ENCODE measurements at regions not wholly inside any gene's neighbourhood (a gene's known extent, or its start where the extent isn't known, plus 50 kb on each side); places are given as distances from the start of the nearest gene placed in this dataset.

DNA sequence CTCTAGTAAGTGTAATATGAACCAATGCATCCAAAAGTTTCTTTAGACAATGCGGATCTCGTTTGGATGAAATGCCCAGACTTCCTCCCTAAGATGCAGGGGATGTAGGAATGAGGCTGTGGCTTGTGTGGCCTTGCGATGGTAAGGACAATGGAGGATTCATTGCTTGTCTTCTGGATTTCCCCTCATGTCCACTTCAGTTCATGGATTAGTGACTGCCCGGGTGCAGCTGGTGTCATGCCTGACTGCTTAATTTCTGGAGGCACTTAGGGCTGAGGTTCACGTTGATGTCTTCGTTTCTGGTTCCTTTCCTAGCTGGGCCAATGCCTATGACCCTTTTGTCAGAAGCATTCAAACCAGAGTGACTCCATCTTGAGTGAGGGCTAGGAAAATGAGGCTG is 93.8 kb downstream of the SCP2D1 start:
- Histone ChIP-seq H3K27me3 (ENCODE audit: control insufficient read depth in 2 of 2, insufficient read depth in 2 of 2, low read length in 2 of 2) (no peaks in the 10 kb centered on the region), H2AFZ (ENCODE audit: low read depth, low read length) (no peak overlapping the region), H3K79me2 (ENCODE audit: control insufficient read depth, insufficient read depth, low read length) (no peaks in the 10 kb centered on the region), H3K4me2 (ENCODE audit: insufficient read depth, low read length) (no peak overlapping the region), H3K9me3 (replicated peaks; ENCODE audit: control insufficient read depth, insufficient read depth, low read depth, low read length) (no peaks in the 10 kb centered on the region), H3K4me3 (no peak overlapping the region), H3K27ac (ENCODE audit: extremely low read depth, low read depth, low read length) (no peak overlapping the region), H4K20me1 (replicated peaks; ENCODE audit: control insufficient read depth, insufficient read depth, low read length) (no peaks in the 10 kb centered on the region), H3K9me1 (ENCODE audit: control insufficient read depth, insufficient read depth, low read length) (no peaks in the 10 kb centered on the region), H3K9ac (ENCODE audit: insufficient read depth in 1 of 2, low read depth in 2 of 2, low read length in 2 of 2) (no peak overlapping the region), H3K36me3 (ENCODE audit: control insufficient read depth, insufficient read depth, low read length) (no peaks in the 10 kb centered on the region), H3K4me1 (replicated peaks in 1 of 2; ENCODE audit: control insufficient read depth in 2 of 2, insufficient read depth in 2 of 2, low read length in 2 of 2) (no peaks in the 10 kb centered on the region)
- intact Hi-C loops (cut with micrococcal nuclease) (no loop called here), in situ Hi-C loops (cut with MboI) (no loop called here)
- TF ChIP-seq ZNF668 (CRISPR knock-in tag; IDR thresholded peaks at IDR 0.05) = no peak
- no peak for TF ChIP-seq ZNF778 (CRISPR knock-in tag; IDR thresholded peaks at IDR 0.05)
- no peak for TF ChIP-seq CREM (IDR thresholded peaks at IDR 0.05; ENCODE audit: low read depth)
- no peak for TF ChIP-seq ZFP36 (IDR thresholded peaks at IDR 0.05; ENCODE audit: low read depth, low read length, partially characterized antibody)
- no peak for TF ChIP-seq ZNF347 (CRISPR knock-in tag; IDR thresholded peaks at IDR 0.05; ENCODE audit: low read depth)
- no peak for TF ChIP-seq NCOA2 (IDR thresholded peaks at IDR 0.05; ENCODE audit: partially characterized antibody in 2 of 2)
- TF ChIP-seq ZNF764 (CRISPR knock-in tag; IDR thresholded peaks at IDR 0.05; ENCODE audit: low read depth) = no peak
- TF ChIP-seq, protein P1, sequence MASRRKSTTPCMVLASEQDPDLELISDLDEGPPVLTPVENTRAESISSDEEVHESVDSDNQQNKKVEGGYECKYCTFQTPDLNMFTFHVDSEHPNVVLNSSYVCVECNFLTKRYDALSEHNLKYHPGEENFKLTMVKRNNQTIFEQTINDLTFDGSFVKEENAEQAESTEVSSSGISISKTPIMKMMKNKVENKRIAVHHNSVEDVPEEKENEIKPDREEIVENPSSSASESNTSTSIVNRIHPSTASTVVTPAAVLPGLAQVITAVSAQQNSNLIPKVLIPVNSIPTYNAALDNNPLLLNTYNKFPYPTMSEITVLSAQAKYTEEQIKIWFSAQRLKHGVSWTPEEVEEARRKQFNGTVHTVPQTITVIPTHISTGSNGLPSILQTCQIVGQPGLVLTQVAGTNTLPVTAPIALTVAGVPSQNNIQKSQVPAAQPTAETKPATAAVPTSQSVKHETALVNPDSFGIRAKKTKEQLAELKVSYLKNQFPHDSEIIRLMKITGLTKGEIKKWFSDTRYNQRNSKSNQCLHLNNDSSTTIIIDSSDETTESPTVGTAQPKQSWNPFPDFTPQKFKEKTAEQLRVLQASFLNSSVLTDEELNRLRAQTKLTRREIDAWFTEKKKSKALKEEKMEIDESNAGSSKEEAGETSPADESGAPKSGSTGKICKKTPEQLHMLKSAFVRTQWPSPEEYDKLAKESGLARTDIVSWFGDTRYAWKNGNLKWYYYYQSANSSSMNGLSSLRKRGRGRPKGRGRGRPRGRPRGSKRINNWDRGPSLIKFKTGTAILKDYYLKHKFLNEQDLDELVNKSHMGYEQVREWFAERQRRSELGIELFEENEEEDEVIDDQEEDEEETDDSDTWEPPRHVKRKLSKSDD (conservative IDR thresholded peaks at IDR 0.05; ENCODE audit: low read length) = no peak
- TF ChIP-seq MEF2D (tag; conservative IDR thresholded peaks at IDR 0.05; ENCODE audit: low read depth) = no peak
- no peak for TF ChIP-seq GABPB1 (CRISPR knock-in tag; IDR thresholded peaks at IDR 0.05)
- TF ChIP-seq ZNF583 (CRISPR knock-in tag; IDR thresholded peaks at IDR 0.05) = no peak
- TF ChIP-seq EP400 (IDR thresholded peaks at IDR 0.05) = no peak
- no peak for TF ChIP-seq SOX6 (IDR thresholded peaks at IDR 0.05)
- no peak for TF ChIP-seq CREBBP (IDR thresholded peaks at IDR 0.05; ENCODE audit: low read depth, low read length)
- FAIRE-seq (no peak), ATAC-seq (no peak), DNase-seq (ENCODE audit: extremely low read depth in 1 of 4, low spot score in 3 of 4) (no peak)
- WGBS (ENCODE audit: insufficient coverage, low coverage, missing lambda C conversion rate) = 0% methylated on average over 6 of the region's 6 CpGs
- CTCF ChIA-PET (ENCODE audit: low intra/inter-chr PET ratio) = no interaction called here
- POLR2A ChIA-PET = no interaction called here
- no TSS peak for BruUV-seq (replicated peaks)
